ENCODE measurements at regions not wholly inside any gene's neighbourhood (a gene's known extent, or its start where the extent isn't known, plus 50 kb on each side); places are given as distances from the start of the nearest gene placed in this dataset.

DNA sequence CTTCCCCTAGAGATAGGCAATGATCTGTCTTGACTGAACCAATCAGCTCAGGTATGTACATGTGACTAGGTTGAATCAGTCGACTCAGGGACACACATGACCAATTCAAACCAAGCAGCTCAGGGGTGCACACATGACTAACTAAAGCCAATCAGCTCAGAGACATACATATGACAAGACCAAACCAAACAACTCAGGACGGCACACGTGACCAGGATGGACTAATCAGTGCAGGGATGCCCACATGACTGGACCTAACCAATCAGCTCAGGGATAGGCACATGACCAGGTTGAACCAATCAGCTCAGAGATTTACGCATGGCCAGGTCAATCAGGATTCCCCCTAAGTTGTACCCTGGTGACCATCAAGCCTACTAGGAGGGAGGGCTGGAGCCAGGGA, 310.3 kb downstream of the CDH26 start:
- no peak for DNase-seq
- no peaks in the 10 kb centered on the region for H3K27me3 ChIP-seq
- TF ChIP-seq, protein P1, sequence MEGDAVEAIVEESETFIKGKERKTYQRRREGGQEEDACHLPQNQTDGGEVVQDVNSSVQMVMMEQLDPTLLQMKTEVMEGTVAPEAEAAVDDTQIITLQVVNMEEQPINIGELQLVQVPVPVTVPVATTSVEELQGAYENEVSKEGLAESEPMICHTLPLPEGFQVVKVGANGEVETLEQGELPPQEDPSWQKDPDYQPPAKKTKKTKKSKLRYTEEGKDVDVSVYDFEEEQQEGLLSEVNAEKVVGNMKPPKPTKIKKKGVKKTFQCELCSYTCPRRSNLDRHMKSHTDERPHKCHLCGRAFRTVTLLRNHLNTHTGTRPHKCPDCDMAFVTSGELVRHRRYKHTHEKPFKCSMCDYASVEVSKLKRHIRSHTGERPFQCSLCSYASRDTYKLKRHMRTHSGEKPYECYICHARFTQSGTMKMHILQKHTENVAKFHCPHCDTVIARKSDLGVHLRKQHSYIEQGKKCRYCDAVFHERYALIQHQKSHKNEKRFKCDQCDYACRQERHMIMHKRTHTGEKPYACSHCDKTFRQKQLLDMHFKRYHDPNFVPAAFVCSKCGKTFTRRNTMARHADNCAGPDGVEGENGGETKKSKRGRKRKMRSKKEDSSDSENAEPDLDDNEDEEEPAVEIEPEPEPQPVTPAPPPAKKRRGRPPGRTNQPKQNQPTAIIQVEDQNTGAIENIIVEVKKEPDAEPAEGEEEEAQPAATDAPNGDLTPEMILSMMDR (IDR thresholded peaks at IDR 0.05; ENCODE audit: low read depth, low read length): no peak

DNA sequence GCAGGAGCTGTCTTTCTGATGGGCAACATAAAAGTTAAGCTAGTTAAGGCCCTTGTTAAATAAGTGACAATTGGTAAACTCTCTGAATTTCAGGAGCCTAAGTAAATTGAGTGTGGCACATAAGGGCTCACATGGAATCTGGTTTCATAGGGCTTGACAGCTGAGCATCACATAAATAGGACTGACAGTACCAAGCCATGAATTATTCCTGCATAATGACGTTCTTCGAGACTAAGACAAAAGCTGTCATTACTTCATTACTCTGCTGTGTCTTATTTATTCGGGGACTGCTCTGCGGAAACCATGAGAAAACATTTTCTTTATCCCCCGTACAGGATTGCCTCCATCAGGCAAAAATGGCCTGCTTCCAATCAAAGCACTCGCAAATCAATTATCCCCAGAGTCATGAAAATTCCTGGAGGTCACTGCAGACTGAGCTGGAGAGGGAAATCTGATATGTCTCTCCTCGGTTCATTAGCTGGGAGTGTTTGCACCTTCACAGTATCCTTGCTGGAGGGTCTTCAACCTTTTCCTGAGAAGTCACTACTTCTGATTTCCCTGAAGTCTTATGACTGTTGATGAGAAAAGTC, 311.4 kb downstream of the CDH26 start:
- Histone ChIP-seq H3K4me1 (no peaks in the 10 kb centered on the region), H3K9me3 (peaks cover 3% of the 10 kb centered on the region; the same call in 1 of the 2 replicates), H3K36me3 (no peaks in the 10 kb centered on the region), H3K27me3 (no peaks in the 10 kb centered on the region), H3K4me3 (ENCODE audit: low read depth, low read length) (no peak overlapping the region)
- TF ChIP-seq, protein P1 (IDR thresholded peaks at IDR 0.05; ENCODE audit: low read depth, low read length): no peak
- DNase-seq: no peak

More for the DNA sequence above, 310.3 kb downstream of the CDH26 start:
- Histone ChIP-seq H3K4me3 (ENCODE audit: low read depth, low read length) (no peak overlapping the region), H3K4me1 (no peaks in the 10 kb centered on the region), H3K9me3 (peaks cover 3% of the 10 kb centered on the region; the same call in 1 of the 2 replicates), H3K36me3 (no peaks in the 10 kb centered on the region)

DNA sequence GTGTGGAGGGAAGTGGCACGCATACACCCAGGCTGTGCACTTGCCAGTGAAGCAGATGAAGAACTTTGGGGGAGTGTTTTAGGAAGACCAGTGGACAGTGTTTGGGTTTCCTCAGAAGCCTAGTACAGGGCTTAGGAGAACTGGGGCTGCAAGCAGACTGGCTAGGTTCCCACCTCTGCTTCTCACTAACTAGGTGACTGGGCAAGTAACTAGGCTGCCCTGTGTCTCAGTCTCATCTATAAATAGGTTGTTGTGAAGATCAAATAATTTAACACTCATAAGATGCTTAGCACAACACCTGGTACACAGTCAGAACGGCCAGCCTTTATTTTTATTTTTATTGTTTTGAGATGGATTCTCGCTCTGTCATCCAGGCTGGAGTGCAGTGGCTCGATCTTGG, 312.1 kb downstream of the CDH26 start:
- H3K27me3 ChIP-seq: no peaks in the 10 kb centered on the region
- no peaks in the 10 kb centered on the region for H3K36me3 ChIP-seq
- DNase-seq: no peak
- H3K4me3 ChIP-seq (ENCODE audit: low read depth, low read length): no peak overlapping the region
- peaks cover 3% of the 10 kb centered on the region; the same call in 1 of the 2 replicates for H3K9me3 ChIP-seq
- no peaks in the 10 kb centered on the region for H3K4me1 ChIP-seq
- TF ChIP-seq, protein P1 (IDR thresholded peaks at IDR 0.05; ENCODE audit: low read depth, low read length): no peak

DNA sequence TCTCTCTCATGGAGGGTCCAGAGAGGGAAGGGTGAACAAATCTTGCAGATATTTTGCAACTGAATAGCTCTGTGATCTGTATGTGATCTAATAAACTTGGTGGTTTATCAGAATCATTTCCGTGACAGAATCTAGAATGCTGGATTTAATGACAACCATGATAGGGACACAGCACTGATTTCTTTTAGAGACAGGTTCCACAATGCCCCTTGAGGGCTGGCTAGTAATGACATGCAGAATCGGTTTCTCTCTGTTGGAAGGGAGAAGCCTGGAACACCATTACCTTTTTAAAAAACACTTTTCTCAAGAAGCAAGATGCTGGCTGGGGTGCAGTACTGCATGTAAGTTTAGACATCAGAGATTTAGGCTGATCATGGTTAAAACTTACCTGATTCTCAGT, 313.4 kb downstream of the CDH26 start:
- no peak overlapping the region for H3K4me3 ChIP-seq (ENCODE audit: low read depth, low read length)
- peaks cover 3% of the 10 kb centered on the region; the same call in 1 of the 2 replicates for H3K9me3 ChIP-seq
- no peak for DNase-seq
- no peaks in the 10 kb centered on the region for H3K27me3 ChIP-seq
- no peaks in the 10 kb centered on the region for H3K4me1 ChIP-seq
- H3K36me3 ChIP-seq: no peaks in the 10 kb centered on the region
- TF ChIP-seq, protein P1 (IDR thresholded peaks at IDR 0.05; ENCODE audit: low read depth, low read length): no peak

DNA sequence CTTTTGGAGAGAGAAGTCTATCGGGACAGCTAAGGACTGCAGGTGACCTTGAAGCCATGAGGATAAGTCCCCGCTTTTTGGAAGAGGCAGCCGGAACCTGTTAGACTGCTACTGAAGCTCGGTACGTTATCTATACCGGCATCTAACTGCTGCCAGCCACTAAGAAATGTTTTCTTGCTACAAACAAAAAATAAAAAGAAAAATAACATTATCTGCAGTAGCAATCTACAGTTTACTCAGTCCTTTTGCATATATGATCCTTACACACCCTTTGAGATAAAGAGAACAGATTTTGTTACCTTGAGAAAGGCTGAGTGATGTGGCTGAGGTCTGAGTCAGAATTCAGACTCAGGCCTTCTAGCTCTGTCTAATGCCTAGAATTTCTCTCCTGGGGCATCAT, 314.6 kb downstream of the CDH26 start:
- H3K27me3 ChIP-seq: no peaks in the 10 kb centered on the region
- H3K9me3 ChIP-seq: no peaks in the 10 kb centered on the region
- TF ChIP-seq, protein P1 (IDR thresholded peaks at IDR 0.05; ENCODE audit: low read depth, low read length): no peak
- DNase-seq: no peak
- no peaks in the 10 kb centered on the region for H3K36me3 ChIP-seq
- H3K4me3 ChIP-seq (ENCODE audit: low read depth, low read length): no peak overlapping the region
- H3K4me1 ChIP-seq: no peaks in the 10 kb centered on the region

DNA sequence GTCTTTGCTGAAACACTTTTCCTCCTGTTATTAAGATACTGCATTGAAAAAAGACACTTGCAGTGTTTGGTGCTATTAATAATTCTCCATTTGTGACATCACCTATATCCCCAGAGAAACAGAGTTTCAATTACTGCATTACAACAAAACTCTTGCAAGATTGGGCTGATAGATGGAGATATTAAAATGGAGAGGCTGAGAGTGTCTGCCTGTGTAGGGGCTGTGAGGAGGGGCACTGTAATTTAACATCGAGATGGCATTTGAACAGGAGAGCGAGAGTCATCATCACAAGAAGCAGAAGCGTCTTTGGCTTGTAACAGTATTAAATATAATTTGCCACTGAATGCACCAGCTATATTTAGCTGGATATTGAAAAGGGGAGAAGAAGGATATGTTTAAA, 316.5 kb downstream of the CDH26 start:
- H3K4me3 ChIP-seq (ENCODE audit: low read depth, low read length): no peak overlapping the region
- TF ChIP-seq, protein P1 (IDR thresholded peaks at IDR 0.05; ENCODE audit: low read depth, low read length): no peak
- no peaks in the 10 kb centered on the region for H3K36me3 ChIP-seq

More for the DNA sequence above, 316.5 kb downstream of the CDH26 start:
- no peaks in the 10 kb centered on the region for H3K4me1 ChIP-seq
- no peaks in the 10 kb centered on the region for H3K27me3 ChIP-seq
- DNase-seq: no peak
- no peaks in the 10 kb centered on the region for H3K9me3 ChIP-seq
